WTC11 (cell line): ENCODE measurements at regions not wholly inside any gene's neighbourhood (a gene's known extent, or its start where the extent isn't known, plus 50 kb on each side); places are given as distances from the start of the nearest gene placed in this dataset.

Source experiments
- ATAC-seq: fragments of 200-7000 bp; cut with Tn5 transposase; 2 replicates; pipeline ENCODE4 v1.10.0; 2021; ENCODE audit warnings: mild to moderate bottlenecking, moderate library complexity
- CTCF ChIA-PET: fragments of 300-600 bp; sonication (Branson Sonifier 250); formaldehyde crosslinking; loops from one replicate; lab custom pipeline; 2021; ENCODE audit warnings: antibody characterized with exemption; lab: Charles Lee
- POLR2A ChIA-PET: fragments of 350-600 bp; sonication (Branson Sonifier 250); formaldehyde crosslinking; loops from one replicate; lab custom pipeline; 2021; ENCODE audit warnings: antibody characterized with exemption; lab: Charles Lee
- DNase-seq: peaks from one replicate; pipeline ENCODE4 v3.0.0; 2021; ENCODE audit warnings: low spot score
- H3K27ac Mint-ChIP-seq: 2 replicates; pipeline ENCODE4 v1.8.0; 2021; ENCODE audit warnings: mixed read lengths
- H3K27me3 Mint-ChIP-seq: 2 replicates; pipeline ENCODE4 v1.8.0; 2021; ENCODE audit warnings: low read depth, mild to moderate bottlenecking, moderate library complexity, mixed read lengths
- H3K36me3 Mint-ChIP-seq: 2 replicates; pipeline ENCODE4 v1.8.0; 2021; ENCODE audit warnings: mixed read lengths
- H3K4me1 Mint-ChIP-seq: 2 replicates; pipeline ENCODE4 v1.8.0; 2022; ENCODE audit warnings: mixed read lengths
- H3K4me3 Mint-ChIP-seq: 2 replicates; pipeline ENCODE4 v1.8.0; 2021; ENCODE audit warnings: mild to moderate bottlenecking, moderate library complexity, mixed read lengths
- H3K9me3 Mint-ChIP-seq: 2 replicates; pipeline ENCODE4 v1.8.0; 2021; ENCODE audit warnings: mixed read lengths
- ATF1 ChIP-seq: sonication (generic); formaldehyde crosslinking; IDR thresholded peaks from 2 replicates; pipeline ENCODE4 v1.8.1; 2023; ENCODE audit warnings: mild to moderate bottlenecking, moderate library complexity, missing genetic modification reagents
- ATF3 ChIP-seq: sonication (generic); formaldehyde crosslinking; conservative IDR thresholded peaks from 2 replicates; pipeline ENCODE4 v1.8.1; 2022; ENCODE audit warnings: mild to moderate bottlenecking, missing genetic modification reagents
- GABPB1 ChIP-seq: sonication (generic); formaldehyde crosslinking; IDR thresholded peaks from 2 replicates; pipeline ENCODE4 v1.8.1; 2023; ENCODE audit warnings: mild to moderate bottlenecking, missing genetic modification reagents
- GRHL2 ChIP-seq: fragments of 250-450 bp; sonication (Bioruptor Pico); IDR thresholded peaks from 2 replicates; pipeline ENCODE4 v1.8.0; 2022; ENCODE audit warnings: mild to moderate bottlenecking, moderate library complexity; ENCODE audit not compliant: insufficient replicate concordance, severe bottlenecking
- HMGA2 ChIP-seq: fragments of 250-450 bp; sonication (Bioruptor Pico); IDR thresholded peaks from 2 replicates; pipeline ENCODE4 v1.4.0; 2021; ENCODE audit warnings: mild to moderate bottlenecking, moderate library complexity
- IRF1 ChIP-seq: sonication (generic); formaldehyde crosslinking; IDR thresholded peaks from 2 replicates; pipeline ENCODE4 v1.8.0; 2023; ENCODE audit warnings: missing genetic modification reagents
- KAT7 ChIP-seq: sonication (generic); formaldehyde crosslinking; IDR thresholded peaks from 2 replicates; pipeline ENCODE4 v1.8.1; 2023; ENCODE audit warnings: missing genetic modification reagents, mild to moderate bottlenecking, borderline replicate concordance
- MXD4 ChIP-seq: fragments of 250-450 bp; sonication (Bioruptor Pico); IDR thresholded peaks from 2 replicates; pipeline ENCODE4 v1.8.0; 2021; ENCODE audit warnings: mild to moderate bottlenecking, moderate library complexity, borderline replicate concordance
- NFYB ChIP-seq: sonication (generic); formaldehyde crosslinking; conservative IDR thresholded peaks from 2 replicates; pipeline ENCODE4 v1.8.0; 2022; ENCODE audit warnings: low read depth, missing genetic modification reagents
- NR3C1 ChIP-seq: sonication (generic); formaldehyde crosslinking; conservative IDR thresholded peaks from 2 replicates; pipeline ENCODE4 v1.8.1; 2023; ENCODE audit warnings: low read depth, mild to moderate bottlenecking, missing genetic modification reagents
- PRDM15 ChIP-seq: sonication (generic); formaldehyde crosslinking; IDR thresholded peaks from 2 replicates; pipeline ENCODE4 v1.8.0; 2022; ENCODE audit warnings: missing genetic modification reagents
- RORB ChIP-seq: fragments of 250-450 bp; sonication (Bioruptor Pico); IDR thresholded peaks from 2 replicates; pipeline ENCODE4 v1.9.0; 2021; ENCODE audit warnings: mild to moderate bottlenecking
- ZMAT4 ChIP-seq: fragments of 250-450 bp; sonication (Bioruptor Pico); IDR thresholded peaks from 2 replicates; pipeline ENCODE4 v1.9.0; 2021; ENCODE audit warnings: mild to moderate bottlenecking
- ZNF281 ChIP-seq: sonication (generic); formaldehyde crosslinking; IDR thresholded peaks from 2 replicates; pipeline ENCODE4 v1.8.0; 2023; ENCODE audit warnings: mild to moderate bottlenecking, missing genetic modification reagents
- ZNF671 ChIP-seq: fragments of 250-450 bp; sonication (Bioruptor Pico); IDR thresholded peaks from 2 replicates; pipeline ENCODE4 v1.8.0; 2021; ENCODE audit warnings: mild to moderate bottlenecking
- ZSCAN18 ChIP-seq: fragments of 250-450 bp; sonication (Bioruptor Pico); IDR thresholded peaks from 2 replicates; pipeline ENCODE4 v2.1.2; 2022; ENCODE audit warnings: mild to moderate bottlenecking, moderate library complexity
- TF ChIP-seq, protein P1 (sequence below): sonication (generic); formaldehyde crosslinking; IDR thresholded peaks from 2 replicates; pipeline ENCODE4 v1.8.1; 2022; ENCODE audit warnings: missing genetic modification reagents, borderline replicate concordance
- TF ChIP-seq, protein P2 (sequence below): sonication (generic); formaldehyde crosslinking; IDR thresholded peaks from 2 replicates; pipeline ENCODE4 v1.8.0; 2022; ENCODE audit warnings: mild to moderate bottlenecking, missing genetic modification reagents
- TF ChIP-seq, protein P3 (sequence below): fragments of 250-450 bp; sonication (Bioruptor Pico); IDR thresholded peaks from 2 replicates; pipeline ENCODE4 v1.8.0; 2021; ENCODE audit warnings: mild to moderate bottlenecking

GRCh38 chr11:28703371-28703770 lies 595.2 kb downstream of the METTL15 start (continued):
- TF ChIP-seq, protein P1, sequence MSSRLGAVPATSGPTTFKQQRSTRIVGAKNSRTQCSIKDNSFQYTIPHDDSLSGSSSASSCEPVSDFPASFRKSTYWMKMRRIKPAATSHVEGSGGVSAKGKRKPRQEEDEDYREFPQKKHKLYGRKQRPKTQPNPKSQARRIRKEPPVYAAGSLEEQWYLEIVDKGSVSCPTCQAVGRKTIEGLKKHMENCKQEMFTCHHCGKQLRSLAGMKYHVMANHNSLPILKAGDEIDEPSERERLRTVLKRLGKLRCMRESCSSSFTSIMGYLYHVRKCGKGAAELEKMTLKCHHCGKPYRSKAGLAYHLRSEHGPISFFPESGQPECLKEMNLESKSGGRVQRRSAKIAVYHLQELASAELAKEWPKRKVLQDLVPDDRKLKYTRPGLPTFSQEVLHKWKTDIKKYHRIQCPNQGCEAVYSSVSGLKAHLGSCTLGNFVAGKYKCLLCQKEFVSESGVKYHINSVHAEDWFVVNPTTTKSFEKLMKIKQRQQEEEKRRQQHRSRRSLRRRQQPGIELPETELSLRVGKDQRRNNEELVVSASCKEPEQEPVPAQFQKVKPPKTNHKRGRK (CRISPR knock-in tag) = no peak
- TF ChIP-seq MXD4 (CRISPR knock-in tag) (no peak), PRDM15 (CRISPR knock-in tag) (no peak), GRHL2 (CRISPR knock-in tag) (no peak)
- TF ChIP-seq, all 79 proteins: peak for 0

DNA sequence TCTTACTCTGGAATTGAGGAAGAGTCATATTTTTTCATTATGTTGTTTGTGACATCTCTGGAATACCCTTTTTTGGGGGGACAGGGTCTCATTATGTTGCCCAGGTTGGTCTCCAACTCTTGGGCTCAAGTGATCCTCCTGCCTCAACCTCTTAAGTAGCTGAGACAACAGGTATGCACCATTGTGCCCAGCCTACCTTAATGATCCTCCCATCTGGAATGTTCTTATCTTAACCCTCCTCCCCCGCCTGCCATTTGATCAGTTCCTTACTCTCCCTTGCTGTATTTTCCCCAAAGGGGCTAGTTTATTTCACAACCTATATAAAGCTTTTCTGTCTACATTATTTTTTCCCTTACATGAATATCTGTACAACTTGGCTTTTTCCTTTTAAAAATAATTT lies 594.7 kb downstream of the METTL15 start:
- ChIA-PET POLR2A (no interaction called here), CTCF (no interaction called here)
- TF ChIP-seq ZMAT4 (CRISPR knock-in tag) (no peak), NR3C1 (CRISPR knock-in tag) (no peak), ZNF671 (CRISPR knock-in tag) (no peak), RORB (no peak), GABPB1 (CRISPR knock-in tag) (no peak), NFYB (CRISPR knock-in tag) (no peak), HMGA2 (no peak), ZNF281 (CRISPR knock-in tag) (no peak), IRF1 (CRISPR knock-in tag) (no peak), KAT7 (CRISPR knock-in tag) (no peak), ATF3 (CRISPR knock-in tag) (no peak), ZSCAN18 (CRISPR knock-in tag) (no peak), ATF1 (CRISPR knock-in tag) (no peak)
- TF ChIP-seq, protein P2, sequence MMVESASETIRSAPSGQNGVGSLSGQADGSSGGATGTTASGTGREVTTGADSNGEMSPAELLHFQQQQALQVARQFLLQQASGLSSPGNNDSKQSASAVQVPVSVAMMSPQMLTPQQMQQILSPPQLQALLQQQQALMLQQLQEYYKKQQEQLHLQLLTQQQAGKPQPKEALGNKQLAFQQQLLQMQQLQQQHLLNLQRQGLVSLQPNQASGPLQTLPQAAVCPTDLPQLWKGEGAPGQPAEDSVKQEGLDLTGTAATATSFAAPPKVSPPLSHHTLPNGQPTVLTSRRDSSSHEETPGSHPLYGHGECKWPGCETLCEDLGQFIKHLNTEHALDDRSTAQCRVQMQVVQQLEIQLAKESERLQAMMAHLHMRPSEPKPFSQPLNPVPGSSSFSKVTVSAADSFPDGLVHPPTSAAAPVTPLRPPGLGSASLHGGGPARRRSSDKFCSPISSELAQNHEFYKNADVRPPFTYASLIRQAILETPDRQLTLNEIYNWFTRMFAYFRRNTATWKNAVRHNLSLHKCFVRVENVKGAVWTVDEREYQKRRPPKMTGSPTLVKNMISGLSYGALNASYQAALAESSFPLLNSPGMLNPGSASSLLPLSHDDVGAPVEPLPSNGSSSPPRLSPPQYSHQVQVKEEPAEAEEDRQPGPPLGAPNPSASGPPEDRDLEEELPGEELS (CRISPR knock-in tag) = no peak
- TF ChIP-seq, protein P3, sequence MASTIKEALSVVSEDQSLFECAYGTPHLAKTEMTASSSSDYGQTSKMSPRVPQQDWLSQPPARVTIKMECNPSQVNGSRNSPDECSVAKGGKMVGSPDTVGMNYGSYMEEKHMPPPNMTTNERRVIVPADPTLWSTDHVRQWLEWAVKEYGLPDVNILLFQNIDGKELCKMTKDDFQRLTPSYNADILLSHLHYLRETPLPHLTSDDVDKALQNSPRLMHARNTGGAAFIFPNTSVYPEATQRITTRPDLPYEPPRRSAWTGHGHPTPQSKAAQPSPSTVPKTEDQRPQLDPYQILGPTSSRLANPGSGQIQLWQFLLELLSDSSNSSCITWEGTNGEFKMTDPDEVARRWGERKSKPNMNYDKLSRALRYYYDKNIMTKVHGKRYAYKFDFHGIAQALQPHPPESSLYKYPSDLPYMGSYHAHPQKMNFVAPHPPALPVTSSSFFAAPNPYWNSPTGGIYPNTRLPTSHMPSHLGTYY = no peak
- no peak overlapping the region for H3K4me3 Mint-ChIP-seq
- no peaks in the 10 kb centered on the region for H3K27me3 Mint-ChIP-seq
- no peak overlapping the region for H3K27ac Mint-ChIP-seq
- no peaks in the 10 kb centered on the region for H3K36me3 Mint-ChIP-seq
- peaks cover 10% of the 10 kb centered on the region for H3K9me3 Mint-ChIP-seq
- peaks cover 8% of the 10 kb centered on the region for H3K4me1 Mint-ChIP-seq
- ATAC-seq (no peak), DNase-seq (no peak)
